Sigmoid colon (tissue), 6 donors: ENCODE measurements at regions not wholly inside any gene's neighbourhood (a gene's known extent, or its start where the extent isn't known, plus 50 kb on each side); places are given as distances from the start of the nearest gene placed in this dataset.

Experiments
- DNase-seq: peaks from one replicate; pipeline ENCODE4 v3.0.0-alpha.2; 2019
- H3K27ac ChIP-seq, 4 donors: fragments of 200-600 bp; sonication (generic); one replicate each; pipeline ENCODE4 v1.5.1; 2016 to 2019; ENCODE audit warnings: mild to moderate bottlenecking in 1 of 4
- H3K27me3 ChIP-seq, 3 donors: fragments of 200-600 bp; sonication (generic); one replicate each; pipeline ENCODE4 v1.5.1; 2019; ENCODE audit warnings: mild to moderate bottlenecking in 1 of 3
- H3K36me3 ChIP-seq, 4 donors: fragments of 200-600 bp; sonication (generic); one replicate each; pipeline ENCODE4 v1.5.1; 2016 to 2019
- H3K4me1 ChIP-seq, 4 donors: fragments of 200-600 bp; sonication (generic); one replicate each; pipeline ENCODE4 v1.5.1; 2017 to 2019
- H3K4me3 ChIP-seq, 4 donors: fragments of 200-600 bp; sonication (generic); one replicate each; pipeline ENCODE4 v1.5.1; 2017 to 2019; ENCODE audit warnings: mild to moderate bottlenecking in 2 of 4, moderate library complexity in 1 of 4
- H3K9me3 ChIP-seq, 4 donors: fragments of 200-600 bp in 3 of 4; sonication (generic) in 3 of 4; one replicate each; pipeline versions ENCODE4 v1.5.1 to v1.6.1; 2013 to 2019
- CTCF ChIP-seq, 4 experiments: fragments of 450-650 bp in 3 of 4; fragments of 200-600 bp in 1 of 4; IDR thresholded peaks; one replicate each; pipeline ENCODE4 v1.5.1; 2016 to 2019; ENCODE audit warnings: antibody characterized with exemption in 4 of 4, mild to moderate bottlenecking in 3 of 4, moderate library complexity in 2 of 4
- EP300 ChIP-seq, 4 donors: sonication (generic); formaldehyde crosslinking; IDR thresholded peaks; one replicate each; pipeline ENCODE4 v1.6.1; 2017; ENCODE audit warnings: antibody characterized with exemption in 4 of 4
- POLR2A ChIP-seq, 2 donors: fragments of 450-650 bp; IDR thresholded peaks; one replicate each; pipeline ENCODE4 v1.6.1; 2016; ENCODE audit warnings: antibody characterized with exemption in 2 of 2, mild to moderate bottlenecking in 2 of 2, moderate library complexity in 2 of 2
- POLR2AphosphoS5 ChIP-seq, 4 donors: sonication (generic); formaldehyde crosslinking; IDR thresholded peaks; one replicate each; pipeline ENCODE4 v1.6.1; 2017; ENCODE audit warnings: antibody characterized with exemption in 4 of 4
- WGBS, 2 donors: extraction: QIAGEN DNeasy Blood & Tissue Kit; methylation state at CpG; one replicate each; pipeline ENCODE4 v1.1.7; 2013; 5-methylcytosine and 5-hydroxymethylcytosine counted together
- intact Hi-C: fragments of 100-400 bp; cut with DNase I; formaldehyde crosslinking; loops from one replicate; pipeline ENCODE4 v1.15.1; 2023
- donor health status: healthy with polysubstance abuse.
- donor health status: healthy.

GRCh38 chr18:6465281-6465680 is 50.6 kb upstream of the L3MBTL4 start:
- Histone ChIP-seq H3K9me3 (no peaks in the 10 kb centered on the region), H3K27me3 (no peaks in the 10 kb centered on the region), H3K36me3 (no peaks in the 10 kb centered on the region), H3K27ac (no peak overlapping the region), H3K4me1 (no peaks in the 10 kb centered on the region), H3K4me3 (no peak overlapping the region)
- TF ChIP-seq EP300 (IDR thresholded peaks at IDR 0.05): no peak
- TF ChIP-seq POLR2A (IDR thresholded peaks at IDR 0.05): no peak
- TF ChIP-seq CTCF (IDR thresholded peaks at IDR 0.05): no peak
- no peak for TF ChIP-seq POLR2AphosphoS5 (IDR thresholded peaks at IDR 0.05)
- WGBS, 2 donors: 78 to 88% methylated on average over 1 of the region's 1 CpG
- DNase-seq: no peak
- intact Hi-C loops: no loop called here

GRCh38 chr18:6476190-6476589 is 61.5 kb upstream of the L3MBTL4 start:
- TF ChIP-seq POLR2A (IDR thresholded peaks at IDR 0.05) (no peak), EP300 (IDR thresholded peaks at IDR 0.05) (no peak), CTCF (IDR thresholded peaks at IDR 0.05) (no peak), POLR2AphosphoS5 (IDR thresholded peaks at IDR 0.05) (no peak)
- WGBS, 2 donors: 64 to 73% methylated on average over 1 of the region's 1 CpG
- H3K27ac ChIP-seq: no peak overlapping the region
- no peak for DNase-seq
- H3K4me3 ChIP-seq: no peak overlapping the region
- intact Hi-C loops: no loop called here
- H3K27me3 ChIP-seq: no peaks in the 10 kb centered on the region
- H3K9me3 ChIP-seq: peaks cover 0 to 2% (median 0%) of the 10 kb centered on the region in 4 donors
- H3K4me1 ChIP-seq: no peaks in the 10 kb centered on the region
- no peaks in the 10 kb centered on the region for H3K36me3 ChIP-seq

GRCh38 chr18:6476880-6477279 is 62.2 kb upstream of the L3MBTL4 start:
- no peak for DNase-seq
- intact Hi-C loops: no loop called here
- no peaks in the 10 kb centered on the region for H3K4me1 ChIP-seq
- H3K27ac ChIP-seq: no peak overlapping the region
- H3K4me3 ChIP-seq: no peak overlapping the region
- 88 to 89% methylated on average over 2 of the region's 2 CpGs for WGBS, 2 donors
- no peaks in the 10 kb centered on the region for H3K36me3 ChIP-seq
- no peaks in the 10 kb centered on the region for H3K9me3 ChIP-seq
- TF ChIP-seq EP300 (IDR thresholded peaks at IDR 0.05): no peak
- TF ChIP-seq POLR2AphosphoS5 (IDR thresholded peaks at IDR 0.05): no peak
- no peak for TF ChIP-seq POLR2A (IDR thresholded peaks at IDR 0.05)
- no peak for TF ChIP-seq CTCF (IDR thresholded peaks at IDR 0.05)
- no peaks in the 10 kb centered on the region for H3K27me3 ChIP-seq

GRCh38 chr18:6478121-6478520 is 63.4 kb upstream of the L3MBTL4 start:
- Histone ChIP-seq H3K27ac (no peak overlapping the region), H3K27me3 (no peaks in the 10 kb centered on the region), H3K36me3 (no peaks in the 10 kb centered on the region), H3K4me3 (no peak overlapping the region), H3K9me3 (no peaks in the 10 kb centered on the region), H3K4me1 (no peaks in the 10 kb centered on the region)
- intact Hi-C loops: no loop called here
- WGBS, 2 donors: 76 to 79% methylated on average over 6 of the region's 6 CpGs
- no peak for TF ChIP-seq CTCF (IDR thresholded peaks at IDR 0.05)
- TF ChIP-seq EP300 (IDR thresholded peaks at IDR 0.05): no peak
- no peak for TF ChIP-seq POLR2A (IDR thresholded peaks at IDR 0.05)
- no peak for TF ChIP-seq POLR2AphosphoS5 (IDR thresholded peaks at IDR 0.05)
- DNase-seq: no peak

GRCh38 chr18:6479699-6480098 is 65.0 kb upstream of the L3MBTL4 start:
- H3K4me1 ChIP-seq: no peaks in the 10 kb centered on the region
- H3K27ac ChIP-seq: no peak overlapping the region
- DNase-seq: no peak
- no peaks in the 10 kb centered on the region for H3K27me3 ChIP-seq
- WGBS, 2 donors: 90 to 93% methylated on average over 4 of the region's 4 CpGs
- no peaks in the 10 kb centered on the region for H3K36me3 ChIP-seq
- no peak overlapping the region for H3K4me3 ChIP-seq
- no peaks in the 10 kb centered on the region for H3K9me3 ChIP-seq
- no peak for TF ChIP-seq POLR2A (IDR thresholded peaks at IDR 0.05)
- TF ChIP-seq EP300 (IDR thresholded peaks at IDR 0.05): no peak
- no peak for TF ChIP-seq CTCF (IDR thresholded peaks at IDR 0.05)
- no peak for TF ChIP-seq POLR2AphosphoS5 (IDR thresholded peaks at IDR 0.05)
- intact Hi-C loops: loop anchor here (5.0 kb wide), 1 partner anchor 597 kb away; no protein-coding TSS in a partner anchor
